ENCODE measurements at regions not wholly inside any gene's neighbourhood (a gene's known extent, or its start where the extent isn't known, plus 50 kb on each side); places are given as distances from the start of the nearest gene placed in this dataset.

DNA sequence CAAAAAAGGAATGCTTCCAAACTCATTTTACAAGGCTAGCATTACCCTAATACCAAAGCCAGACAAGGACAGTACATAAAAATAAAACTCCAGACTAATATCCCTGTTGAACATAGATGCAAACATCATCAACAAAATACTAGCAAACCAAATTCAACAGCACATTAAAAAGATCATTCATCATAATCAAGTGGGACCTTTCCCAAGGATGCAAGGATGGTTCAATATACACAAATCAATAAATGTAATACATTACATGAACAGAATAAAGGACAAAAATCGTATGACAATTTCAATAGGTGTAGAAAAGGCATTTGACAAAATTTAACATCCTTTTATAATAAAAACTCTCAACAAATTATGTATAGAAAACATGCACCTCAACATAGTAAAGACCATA lies 66.6 kb upstream of the CNR1 start:
- TF ChIP-seq, protein P1, sequence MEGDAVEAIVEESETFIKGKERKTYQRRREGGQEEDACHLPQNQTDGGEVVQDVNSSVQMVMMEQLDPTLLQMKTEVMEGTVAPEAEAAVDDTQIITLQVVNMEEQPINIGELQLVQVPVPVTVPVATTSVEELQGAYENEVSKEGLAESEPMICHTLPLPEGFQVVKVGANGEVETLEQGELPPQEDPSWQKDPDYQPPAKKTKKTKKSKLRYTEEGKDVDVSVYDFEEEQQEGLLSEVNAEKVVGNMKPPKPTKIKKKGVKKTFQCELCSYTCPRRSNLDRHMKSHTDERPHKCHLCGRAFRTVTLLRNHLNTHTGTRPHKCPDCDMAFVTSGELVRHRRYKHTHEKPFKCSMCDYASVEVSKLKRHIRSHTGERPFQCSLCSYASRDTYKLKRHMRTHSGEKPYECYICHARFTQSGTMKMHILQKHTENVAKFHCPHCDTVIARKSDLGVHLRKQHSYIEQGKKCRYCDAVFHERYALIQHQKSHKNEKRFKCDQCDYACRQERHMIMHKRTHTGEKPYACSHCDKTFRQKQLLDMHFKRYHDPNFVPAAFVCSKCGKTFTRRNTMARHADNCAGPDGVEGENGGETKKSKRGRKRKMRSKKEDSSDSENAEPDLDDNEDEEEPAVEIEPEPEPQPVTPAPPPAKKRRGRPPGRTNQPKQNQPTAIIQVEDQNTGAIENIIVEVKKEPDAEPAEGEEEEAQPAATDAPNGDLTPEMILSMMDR (optimal IDR thresholded peaks at IDR 0.05 in 1 of 3, IDR thresholded peaks at IDR 0.05 in 1 of 3, conservative IDR thresholded peaks at IDR 0.05 in 1 of 3; ENCODE audit: extremely low read depth in 1 of 3, insufficient read depth in 2 of 3, low read length in 3 of 3) = no peak
- TF ChIP-seq EZH2 (IDR thresholded peaks at IDR 0.05; ENCODE audit: low read length) = no peak
